NCI-H1092 (cell line): ENCODE measurements at regions not wholly inside any gene's neighbourhood (a gene's known extent, or its start where the extent isn't known, plus 50 kb on each side); places are given as distances from the start of the nearest gene placed in this dataset.

Experiments used
- DNase-seq: peaks from one replicate; lab custom pipeline; 2025; lab: John Stamatoyannopoulos, UW

GRCh38 chr12:130102266-130102665, 60.0 kb upstream of the FZD10 start:
- no peak for DNase-seq

GRCh38 chr12:130104571-130105106, 57.6 kb upstream of the FZD10 start:
- DNase-seq: no peak

DNA sequence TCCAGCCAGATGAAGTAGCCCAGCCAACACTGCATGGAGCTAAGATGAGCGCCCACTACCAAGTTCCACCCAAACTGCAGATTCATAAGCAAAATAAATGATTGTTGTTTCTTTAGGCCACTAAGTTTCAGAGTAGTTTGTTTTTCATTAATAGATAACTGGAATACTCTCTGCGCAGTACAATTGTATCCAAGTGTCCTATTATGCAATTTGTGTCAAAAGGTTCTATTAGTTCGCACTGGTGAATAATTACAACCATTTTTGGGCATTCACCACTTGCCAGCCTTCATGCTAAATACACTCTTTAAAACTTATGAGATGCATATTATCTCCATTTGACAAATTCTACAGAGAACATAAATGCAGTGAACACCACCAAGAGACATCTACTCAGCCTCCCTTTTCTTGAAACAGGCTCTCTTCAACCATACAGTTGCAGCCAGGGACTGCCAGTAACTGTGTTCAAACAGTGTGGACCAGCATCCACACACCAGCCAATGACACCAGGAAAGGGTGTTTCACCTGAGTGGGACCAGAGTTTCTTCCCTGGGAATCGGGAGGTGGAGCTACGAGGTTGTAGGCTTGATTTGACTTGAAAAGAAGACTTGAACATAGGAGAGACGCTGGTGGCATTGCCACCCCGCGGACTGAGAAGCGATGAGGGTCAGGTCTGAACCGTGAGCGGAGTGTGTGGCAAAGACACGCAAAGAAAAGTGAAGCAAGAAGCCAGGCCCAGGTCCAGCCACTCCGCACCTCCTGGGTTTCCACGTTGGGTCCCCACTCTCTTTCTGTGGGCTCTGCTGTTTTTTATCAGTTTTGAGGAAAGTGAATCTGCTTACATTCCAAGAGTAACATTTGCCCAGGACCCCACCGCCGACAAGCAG, 53.0 kb upstream of the FZD10 start:
- no peak for DNase-seq

DNA sequence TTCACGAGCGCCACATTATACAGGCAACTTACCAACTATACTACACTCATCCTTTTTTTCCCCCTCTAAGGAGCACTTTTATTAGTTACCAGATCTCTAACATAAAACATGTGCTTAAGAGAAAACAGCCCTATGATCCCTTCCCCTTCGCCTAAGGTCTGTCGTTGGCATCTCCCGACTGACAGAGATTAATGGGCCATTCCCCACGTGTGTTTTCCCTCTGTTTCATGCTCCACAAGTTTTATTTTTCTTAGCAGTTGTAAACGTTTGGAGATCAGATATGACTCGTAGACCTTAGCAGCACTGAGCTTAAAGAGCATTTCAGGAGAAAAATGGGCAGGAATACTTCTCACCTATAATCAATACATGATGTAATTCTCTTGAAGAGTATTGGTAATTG, 51.4 kb upstream of the FZD10 start:
- DNase-seq: no peak

GRCh38 chr12:130111965-130112496, 50.2 kb upstream of the FZD10 start:
- DNase-seq: no peak
